Esophagus muscularis mucosa (tissue), 3 donors: ENCODE measurements at regions not wholly inside any gene's neighbourhood (a gene's known extent, or its start where the extent isn't known, plus 50 kb on each side); places are given as distances from the start of the nearest gene placed in this dataset.

Source experiments
- POLR2A ChIP-seq: fragments of 450-650 bp; IDR thresholded peaks from one replicate; pipeline ENCODE4 v1.6.1; 2017; ENCODE audit warnings: antibody characterized with exemption, moderate library complexity, mild to moderate bottlenecking, low read depth
- POLR2AphosphoS5 ChIP-seq, 2 donors: sonication (generic); formaldehyde crosslinking; IDR thresholded peaks; one replicate each; pipeline ENCODE4 v1.6.1; 2017; ENCODE audit warnings: antibody characterized with exemption in 2 of 2
- TF ChIP-seq, protein P1 (sequence below), 3 experiments: fragments of 200-600 bp in 2 of 3; fragments of 450-650 bp in 1 of 3; sonication (generic) in 2 of 3; IDR thresholded peaks; one replicate each; pipeline ENCODE4 v1.5.1; 2017 to 2019; ENCODE audit warnings: antibody characterized with exemption in 3 of 3, mild to moderate bottlenecking in 2 of 3, moderate library complexity in 1 of 3

DNA sequence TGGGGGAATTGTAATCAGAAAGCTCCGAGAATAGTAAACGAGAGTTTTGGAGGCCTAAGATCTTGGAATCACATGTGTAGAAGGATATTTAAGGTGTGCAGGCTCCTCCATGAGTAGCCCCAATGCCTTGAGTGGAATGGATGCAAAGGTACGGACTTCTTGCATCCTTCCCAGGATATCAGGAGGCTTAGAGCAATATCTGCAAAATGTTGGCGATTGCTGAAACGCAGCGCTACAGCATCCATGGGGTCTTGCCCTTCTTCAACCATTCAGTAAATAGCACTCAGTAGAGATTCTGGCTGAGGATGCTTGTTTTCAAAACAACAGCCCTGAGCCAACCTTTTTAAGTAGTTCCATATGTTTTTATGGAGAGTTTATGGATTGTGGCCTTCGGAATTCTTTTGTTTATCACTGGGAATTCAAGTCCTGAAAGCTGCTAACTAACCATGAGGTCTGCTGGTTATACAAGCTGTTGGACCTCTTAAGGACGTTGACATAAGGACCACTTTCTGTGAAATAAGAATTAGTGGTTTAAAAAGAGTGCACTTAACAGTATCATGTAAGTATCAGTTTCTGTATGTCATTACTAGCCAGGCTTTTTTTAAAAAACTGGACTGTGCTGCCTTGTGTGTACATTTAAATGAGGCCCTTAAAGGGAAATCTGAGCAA is 228.8 kb upstream of the PGRMC2 start:
- TF ChIP-seq, protein P1, sequence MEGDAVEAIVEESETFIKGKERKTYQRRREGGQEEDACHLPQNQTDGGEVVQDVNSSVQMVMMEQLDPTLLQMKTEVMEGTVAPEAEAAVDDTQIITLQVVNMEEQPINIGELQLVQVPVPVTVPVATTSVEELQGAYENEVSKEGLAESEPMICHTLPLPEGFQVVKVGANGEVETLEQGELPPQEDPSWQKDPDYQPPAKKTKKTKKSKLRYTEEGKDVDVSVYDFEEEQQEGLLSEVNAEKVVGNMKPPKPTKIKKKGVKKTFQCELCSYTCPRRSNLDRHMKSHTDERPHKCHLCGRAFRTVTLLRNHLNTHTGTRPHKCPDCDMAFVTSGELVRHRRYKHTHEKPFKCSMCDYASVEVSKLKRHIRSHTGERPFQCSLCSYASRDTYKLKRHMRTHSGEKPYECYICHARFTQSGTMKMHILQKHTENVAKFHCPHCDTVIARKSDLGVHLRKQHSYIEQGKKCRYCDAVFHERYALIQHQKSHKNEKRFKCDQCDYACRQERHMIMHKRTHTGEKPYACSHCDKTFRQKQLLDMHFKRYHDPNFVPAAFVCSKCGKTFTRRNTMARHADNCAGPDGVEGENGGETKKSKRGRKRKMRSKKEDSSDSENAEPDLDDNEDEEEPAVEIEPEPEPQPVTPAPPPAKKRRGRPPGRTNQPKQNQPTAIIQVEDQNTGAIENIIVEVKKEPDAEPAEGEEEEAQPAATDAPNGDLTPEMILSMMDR (IDR thresholded peaks at IDR 0.05): no peak
- TF ChIP-seq POLR2A: no peak
- TF ChIP-seq POLR2AphosphoS5 (IDR thresholded peaks at IDR 0.05): no peak
